Thoracic aorta (tissue), 2 donors: ENCODE measurements at regions not wholly inside any gene's neighbourhood (a gene's known extent, or its start where the extent isn't known, plus 50 kb on each side); places are given as distances from the start of the nearest gene placed in this dataset.

Experiments
- ATAC-seq: fragments of 150-250 bp; one replicate; pipeline ENCODE4 v1.8.0; 2017; ENCODE audit warnings: low read depth; ENCODE audit not compliant: insufficient number of reproducible peaks, low FRiP score
- DNase-seq: peaks from one replicate; pipeline ENCODE4 v3.0.0-alpha.2; 2020; ENCODE audit warnings: low spot score
- H3K27ac ChIP-seq, 2 donors: fragments of 200-600 bp; sonication (generic); 1 replicate in 1 of 2; 2 replicates in 1 of 2; pipeline ENCODE4 v1.5.1; 2016; ENCODE audit warnings: mild to moderate bottlenecking in 2 of 2, moderate library complexity in 2 of 2
- H3K27me3 ChIP-seq: fragments of 200-600 bp; sonication (generic); replicated peaks from 2 replicates; pipeline ENCODE4 v1.6.0; 2016; ENCODE audit warnings: mild to moderate bottlenecking; ENCODE audit not compliant: insufficient read depth
- H3K36me3 ChIP-seq: fragments of 200-600 bp; sonication (generic); one replicate; pipeline ENCODE4 v1.5.1; 2016
- H3K4me1 ChIP-seq, 2 donors: fragments of 200-600 bp; sonication (generic); 1 replicate in 1 of 2; 2 replicates in 1 of 2; pipeline versions ENCODE4 v1.5.1 to v1.6.0; 2016; ENCODE audit warnings: low read depth in 2 of 2, mild to moderate bottlenecking in 1 of 2; ENCODE audit not compliant: control insufficient read depth in 1 of 2
- H3K4me3 ChIP-seq: fragments of 200-600 bp; sonication (generic); 2 replicates; pipeline ENCODE4 v1.5.1; 2016; ENCODE audit warnings: mild to moderate bottlenecking
- H3K9me3 ChIP-seq: fragments of 200-600 bp; sonication (generic); 2 replicates; pipeline ENCODE4 v1.5.1; 2016
- TF ChIP-seq, protein P1 (sequence below): fragments of 200-600 bp; sonication (generic); IDR thresholded peaks from one replicate; pipeline ENCODE4 v1.5.1; 2019; ENCODE audit warnings: antibody characterized with exemption

DNA sequence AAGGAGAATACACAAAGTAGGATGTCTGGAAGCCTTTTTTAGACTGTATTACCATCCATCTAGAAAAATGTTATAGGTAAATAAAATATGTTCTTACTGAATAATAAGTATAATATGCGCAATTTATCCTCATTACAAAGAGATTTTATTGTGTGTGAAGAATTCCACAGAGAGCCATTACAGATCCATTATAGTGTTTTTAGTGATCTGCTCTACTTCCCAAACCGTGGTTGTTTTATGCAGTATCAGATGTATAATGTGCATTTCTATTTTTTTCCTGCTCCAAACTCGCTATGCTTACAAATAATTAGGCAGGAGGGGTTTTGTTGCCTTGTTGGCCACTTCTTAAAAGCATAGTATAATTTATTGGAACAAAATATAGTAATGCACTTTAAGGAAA is 447.8 kb downstream of the USP25 start:
- H3K36me3 ChIP-seq: no peaks in the 10 kb centered on the region
- H3K4me1 ChIP-seq: peaks cover 0 to 9% of the 10 kb centered on the region in 2 donors
- ATAC-seq (no peak), DNase-seq (no peak)
- no peak overlapping the region for H3K4me3 ChIP-seq
- H3K27ac ChIP-seq: no peak overlapping the region
- TF ChIP-seq, protein P1, sequence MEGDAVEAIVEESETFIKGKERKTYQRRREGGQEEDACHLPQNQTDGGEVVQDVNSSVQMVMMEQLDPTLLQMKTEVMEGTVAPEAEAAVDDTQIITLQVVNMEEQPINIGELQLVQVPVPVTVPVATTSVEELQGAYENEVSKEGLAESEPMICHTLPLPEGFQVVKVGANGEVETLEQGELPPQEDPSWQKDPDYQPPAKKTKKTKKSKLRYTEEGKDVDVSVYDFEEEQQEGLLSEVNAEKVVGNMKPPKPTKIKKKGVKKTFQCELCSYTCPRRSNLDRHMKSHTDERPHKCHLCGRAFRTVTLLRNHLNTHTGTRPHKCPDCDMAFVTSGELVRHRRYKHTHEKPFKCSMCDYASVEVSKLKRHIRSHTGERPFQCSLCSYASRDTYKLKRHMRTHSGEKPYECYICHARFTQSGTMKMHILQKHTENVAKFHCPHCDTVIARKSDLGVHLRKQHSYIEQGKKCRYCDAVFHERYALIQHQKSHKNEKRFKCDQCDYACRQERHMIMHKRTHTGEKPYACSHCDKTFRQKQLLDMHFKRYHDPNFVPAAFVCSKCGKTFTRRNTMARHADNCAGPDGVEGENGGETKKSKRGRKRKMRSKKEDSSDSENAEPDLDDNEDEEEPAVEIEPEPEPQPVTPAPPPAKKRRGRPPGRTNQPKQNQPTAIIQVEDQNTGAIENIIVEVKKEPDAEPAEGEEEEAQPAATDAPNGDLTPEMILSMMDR: no peak
- H3K27me3 ChIP-seq: no peaks in the 10 kb centered on the region
- no peaks in the 10 kb centered on the region for H3K9me3 ChIP-seq

DNA sequence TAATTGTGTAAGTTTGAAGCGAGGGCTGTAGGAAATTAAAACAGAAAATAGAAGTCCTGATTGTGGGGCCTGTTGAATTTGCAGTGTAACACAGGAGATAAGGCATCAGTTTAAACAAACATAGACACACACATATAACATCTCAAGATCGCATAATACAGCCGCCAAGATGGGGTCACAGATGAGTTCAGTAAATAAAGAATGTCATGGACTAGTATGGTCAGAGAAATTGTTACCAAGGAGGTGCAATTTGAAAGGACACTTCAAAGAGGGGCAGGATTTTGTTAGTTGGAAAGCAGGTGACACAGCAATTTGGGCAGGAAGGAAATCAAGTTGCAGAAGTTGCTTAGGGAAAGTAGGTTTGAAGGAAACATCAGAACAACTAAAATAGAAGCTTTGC is 450.0 kb downstream of the USP25 start:
- no peak overlapping the region for H3K4me3 ChIP-seq
- ATAC-seq: no peak
- DNase-seq: no peak
- H3K9me3 ChIP-seq: no peaks in the 10 kb centered on the region
- TF ChIP-seq, protein P1: no peak
- H3K27me3 ChIP-seq: no peaks in the 10 kb centered on the region
- H3K36me3 ChIP-seq: no peaks in the 10 kb centered on the region
- no peak overlapping the region for H3K27ac ChIP-seq
- peaks cover 0 to 9% of the 10 kb centered on the region in 2 donors for H3K4me1 ChIP-seq

DNA sequence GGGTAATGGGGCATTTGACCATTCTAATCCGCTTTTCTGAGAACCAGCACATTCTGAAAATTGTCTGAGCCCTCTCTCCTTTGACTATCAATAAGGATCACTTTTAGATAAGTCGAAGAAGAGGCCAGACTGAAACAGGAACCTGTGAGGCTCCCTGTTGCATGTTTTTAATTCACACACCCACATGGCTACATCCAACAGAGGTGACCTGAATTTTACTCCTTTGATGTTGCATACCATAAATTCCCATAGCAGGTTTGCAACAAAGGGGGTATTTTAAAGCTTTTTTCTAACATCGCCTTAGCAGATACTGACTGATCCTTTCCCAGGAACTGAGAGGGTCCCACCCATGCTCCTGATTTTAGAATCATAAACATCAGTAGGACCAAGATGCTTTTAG is 450.8 kb downstream of the USP25 start:
- H3K4me3 ChIP-seq: no peak overlapping the region
- H3K27me3 ChIP-seq: no peaks in the 10 kb centered on the region
- DNase-seq (no peak), ATAC-seq (no peak)
- H3K27ac ChIP-seq: no peak overlapping the region
- H3K4me1 ChIP-seq: peaks cover 0 to 9% of the 10 kb centered on the region in 2 donors
- H3K36me3 ChIP-seq: no peaks in the 10 kb centered on the region
- TF ChIP-seq, protein P1: no peak
- H3K9me3 ChIP-seq: no peaks in the 10 kb centered on the region

DNA sequence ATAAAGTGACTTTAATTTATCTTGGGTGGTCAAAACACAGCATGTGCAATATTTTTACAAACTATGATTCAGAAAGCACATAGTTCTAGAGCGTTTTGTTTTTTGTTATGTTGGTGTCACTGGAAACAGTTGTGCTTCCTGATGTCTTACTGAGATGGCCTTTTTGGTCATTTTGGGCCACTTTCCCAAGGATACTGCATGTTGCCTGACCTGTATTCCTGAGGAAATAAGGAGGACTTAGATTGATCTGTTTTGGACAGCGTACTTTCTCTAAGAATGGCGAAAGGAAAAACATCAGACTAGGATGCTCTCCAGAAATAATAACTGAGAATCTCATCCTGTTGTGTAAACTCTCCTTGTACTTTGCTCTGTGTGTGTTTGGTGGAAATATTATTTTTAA is 451.2 kb downstream of the USP25 start:
- H3K27me3 ChIP-seq: no peaks in the 10 kb centered on the region
- H3K4me1 ChIP-seq: peaks cover 0 to 9% of the 10 kb centered on the region in 2 donors
- no peaks in the 10 kb centered on the region for H3K36me3 ChIP-seq
- DNase-seq: no peak
- no peak for ATAC-seq
- H3K9me3 ChIP-seq: no peaks in the 10 kb centered on the region
- H3K4me3 ChIP-seq: no peak overlapping the region
- no peak overlapping the region for H3K27ac ChIP-seq
- TF ChIP-seq, protein P1: no peak

DNA sequence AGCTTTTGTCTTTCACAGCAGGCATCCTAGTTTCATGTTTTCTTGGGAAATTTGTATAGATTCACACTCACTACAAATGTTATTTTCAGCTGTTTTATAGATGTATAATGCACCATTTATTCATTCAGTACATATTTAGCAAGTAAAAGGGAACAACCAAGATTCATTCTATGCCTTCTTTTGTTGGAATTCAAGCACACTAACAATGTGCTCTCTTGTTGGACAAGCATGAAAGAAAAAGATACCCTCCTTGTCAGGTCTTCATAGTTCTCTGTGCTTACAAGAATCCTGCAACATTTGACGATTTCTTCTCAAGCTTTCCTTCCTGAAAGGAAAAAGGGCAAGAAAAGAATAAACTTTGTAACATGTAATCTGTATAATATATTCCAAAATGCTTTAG is 456.0 kb downstream of the USP25 start:
- ATAC-seq (no peak), DNase-seq (no peak)
- H3K4me3 ChIP-seq: no peak overlapping the region
- H3K9me3 ChIP-seq: no peaks in the 10 kb centered on the region
- H3K36me3 ChIP-seq: no peaks in the 10 kb centered on the region
- H3K27me3 ChIP-seq: no peaks in the 10 kb centered on the region
- no peak overlapping the region for H3K27ac ChIP-seq
- H3K4me1 ChIP-seq: peaks cover 0 to 2% of the 10 kb centered on the region in 2 donors
- TF ChIP-seq, protein P1: no peak
